PC-3 (cell line): ENCODE measurements at regions not wholly inside any gene's neighbourhood (a gene's known extent, or its start where the extent isn't known, plus 50 kb on each side); places are given as distances from the start of the nearest gene placed in this dataset.

Source experiments
- EZH2 ChIP-seq: fragments of 300-600 bp; sonication (generic); IDR thresholded peaks from one replicate; pipeline ENCODE4 v1.6.1; 2017; ENCODE audit warnings: antibody characterized with exemption, mild to moderate bottlenecking, low read length; ENCODE audit not compliant: unreplicated experiment
- EZH2phosphoT487 ChIP-seq: fragments of 300-600 bp; sonication (generic); IDR thresholded peaks from 2 replicates; pipeline ENCODE4 v1.6.1; 2018; ENCODE audit warnings: mild to moderate bottlenecking, antibody characterized with exemption, low read length, borderline replicate concordance

- TF ChIP-seq EZH2phosphoT487 (no peak), EZH2 (no peak)
Observed at GRCh38 chr5:117719413-117719812, 1144.8 kb upstream of the SEMA6A start.
